Activated naive CD4-positive, alpha-beta T cell treated with anti-CD3 and anti-CD28 coated beads, Interleukin-2, amount 50 U/mL, for 72 hours (primary cell): ENCODE measurements at regions not wholly inside any gene's neighbourhood (a gene's known extent, or its start where the extent isn't known, plus 50 kb on each side); places are given as distances from the start of the nearest gene placed in this dataset.

ENCODE experiments used
- ATAC-seq, 2 donors: fragments of 150-1000 bp; cut with Tn5 transposase; 2 replicates each; pipeline ENCODE4 v1.10.0; 2021; ENCODE audit warnings: mild to moderate bottlenecking in 2 of 2, moderate library complexity in 2 of 2
- DNase-seq, 2 donors: peaks; one replicate each; pipeline ENCODE4 v3.0.0; 2021 to 2022; ENCODE audit warnings: low spot score in 2 of 2
- H3K27ac Mint-ChIP-seq, 2 donors: one replicate each; pipeline ENCODE4 v1.8.0; 2022; ENCODE audit warnings: mild to moderate bottlenecking in 2 of 2, mixed read lengths in 2 of 2
- H3K36me3 Mint-ChIP-seq, 2 donors: one replicate each; pipeline ENCODE4 v1.8.0; 2022; ENCODE audit warnings: mixed read lengths in 2 of 2
- H3K9me3 Mint-ChIP-seq, 2 donors: one replicate each; pipeline ENCODE4 v1.8.0; 2022; ENCODE audit warnings: mixed read lengths in 2 of 2

DNA sequence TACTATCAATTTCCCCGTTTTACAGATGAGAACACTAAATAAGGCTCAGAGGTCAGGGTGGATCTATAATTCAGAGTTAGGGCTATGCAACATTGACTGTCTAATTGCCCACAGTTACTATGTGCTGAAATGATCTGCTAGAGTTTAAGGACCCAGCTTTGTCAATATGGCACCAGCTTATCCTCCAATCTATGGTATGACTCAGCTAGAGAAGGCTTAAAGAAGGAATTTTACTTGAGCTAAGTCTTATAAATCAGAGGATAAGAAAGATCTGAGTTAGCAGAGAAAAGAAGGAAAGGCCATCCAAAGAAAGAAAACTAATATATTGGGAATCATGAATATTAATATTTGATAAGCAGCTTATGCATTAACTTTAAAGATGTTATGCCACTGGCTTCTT is 78.1 kb downstream of the ASB9 start:
- Mint-ChIP-seq H3K27ac (no peak overlapping the region), H3K36me3 (no peaks in the 10 kb centered on the region), H3K9me3 (no peaks in the 10 kb centered on the region)
- ATAC-seq, result no peak
- DNase-seq, result no peak

DNA sequence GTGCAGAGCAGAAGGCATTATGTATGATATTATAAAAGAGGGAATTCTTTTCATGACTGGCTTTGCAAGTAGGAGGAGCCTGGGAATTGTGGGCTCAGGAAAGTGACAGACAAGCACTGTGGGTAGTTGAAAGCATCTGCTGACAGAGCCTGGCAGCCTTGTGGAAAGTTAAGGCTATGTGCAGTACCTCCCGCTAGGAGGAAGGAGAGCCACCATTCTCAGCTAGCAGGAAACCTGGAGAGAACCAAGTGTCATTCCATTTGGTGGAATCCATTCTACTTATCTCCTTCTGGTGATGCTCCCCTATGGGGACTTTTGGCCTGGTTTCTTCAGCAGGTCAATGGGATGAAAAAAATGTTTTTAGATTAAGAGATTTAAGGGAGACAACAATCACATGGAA is 81.8 kb downstream of the ASB9 start:
- Mint-ChIP-seq H3K36me3 (no peaks in the 10 kb centered on the region), H3K27ac (no peak overlapping the region), H3K9me3 (no peaks in the 10 kb centered on the region)
- no peak for ATAC-seq
- DNase-seq, result no peak

DNA sequence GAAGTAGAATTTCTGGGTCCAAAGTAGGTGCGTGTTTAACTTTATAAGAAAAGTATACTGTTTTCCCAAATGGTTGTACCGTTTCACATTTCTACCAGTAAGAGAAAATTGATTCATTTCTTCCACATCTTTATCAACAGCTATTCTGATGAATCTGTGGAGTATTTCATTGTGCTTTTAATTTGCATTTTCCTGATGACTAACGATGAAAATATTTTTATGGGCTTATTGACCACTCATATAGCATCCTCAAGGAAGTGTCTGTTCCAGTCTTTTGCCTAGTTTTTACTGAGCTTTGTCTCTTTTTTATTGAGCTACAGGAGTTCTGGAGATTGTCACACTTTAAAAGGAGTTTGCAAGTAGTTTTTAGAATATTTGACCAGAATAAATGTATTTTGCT is 92.6 kb downstream of the ASB9 start:
- Mint-ChIP-seq H3K36me3 (no peaks in the 10 kb centered on the region), H3K27ac (no peak overlapping the region), H3K9me3 (no peaks in the 10 kb centered on the region)
- DNase-seq (no peak), ATAC-seq (no peak)

DNA sequence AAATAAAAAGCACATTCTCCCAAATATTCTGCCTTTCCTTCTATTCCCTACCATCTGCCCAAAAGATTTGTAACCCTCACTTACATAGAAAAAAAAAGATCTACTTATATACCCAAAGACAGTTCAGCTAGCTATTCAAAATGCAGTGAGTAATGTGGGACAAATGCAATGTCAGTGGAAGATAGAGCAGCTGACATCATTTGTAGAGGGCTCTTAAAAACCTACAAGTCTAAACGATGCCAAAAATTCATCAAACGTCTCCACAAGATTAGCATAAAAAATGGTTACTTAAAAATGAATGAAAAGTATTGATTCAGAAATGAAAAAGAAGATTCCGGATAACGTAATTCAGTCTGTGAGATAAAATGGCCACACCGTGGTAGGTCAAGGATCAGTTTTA is 96.5 kb downstream of the ASB9 start:
- Mint-ChIP-seq H3K9me3 (no peaks in the 10 kb centered on the region), H3K27ac (no peak overlapping the region), H3K36me3 (no peaks in the 10 kb centered on the region)
- DNase-seq (no peak), ATAC-seq (no peak)

DNA sequence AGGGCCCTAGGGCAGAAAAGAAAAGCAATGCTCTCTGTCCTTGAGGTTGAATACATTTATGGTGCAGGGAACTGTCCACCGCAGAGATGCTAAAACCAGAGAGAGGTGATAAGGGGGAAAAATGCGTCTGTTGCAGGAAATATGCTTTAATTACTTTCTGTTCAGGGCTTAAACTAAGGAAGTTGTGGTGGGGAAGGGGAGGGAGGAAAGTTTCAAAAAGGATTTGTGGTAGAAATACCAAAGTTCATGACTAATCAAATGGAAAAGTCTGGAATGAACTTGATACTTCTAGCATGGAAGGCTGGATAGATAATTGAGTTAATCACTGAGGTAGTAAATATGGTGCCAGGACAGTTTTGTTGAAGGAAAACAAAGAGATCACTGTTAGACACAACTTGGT is 99.0 kb downstream of the ASB9 start:
- DNase-seq, result no peak
- H3K9me3 Mint-ChIP-seq, result peaks cover 0 to 3% of the 10 kb centered on the region in 2 donors
- H3K36me3 Mint-ChIP-seq, result peaks cover 0 to 5% of the 10 kb centered on the region in 2 donors
- no peak for ATAC-seq
- no peak overlapping the region for H3K27ac Mint-ChIP-seq

DNA sequence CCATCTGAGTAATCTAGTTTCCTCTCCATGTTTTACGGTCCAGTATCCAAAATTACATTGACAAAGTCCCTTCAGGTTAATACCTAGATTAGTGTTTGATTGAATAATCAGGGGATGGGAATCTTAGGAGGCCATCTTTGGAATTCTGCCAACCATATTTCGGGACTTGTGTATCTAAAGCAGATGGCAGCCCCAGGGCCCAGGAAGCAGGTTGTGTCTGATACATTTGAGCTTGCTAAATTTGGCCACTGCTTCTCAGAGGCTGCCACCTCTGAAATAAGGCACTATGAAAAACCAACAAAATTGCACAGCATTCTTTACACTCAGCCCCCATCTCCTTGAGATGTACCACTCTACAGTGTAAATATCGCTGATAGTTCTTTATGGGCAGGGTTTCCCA is 102.1 kb downstream of the ASB9 start:
- ATAC-seq (no peak), DNase-seq (no peak)
- Mint-ChIP-seq H3K9me3 (peaks cover 0 to 5% of the 10 kb centered on the region in 2 donors), H3K36me3 (peaks cover 0 to 5% of the 10 kb centered on the region in 2 donors), H3K27ac (no peak overlapping the region)

DNA sequence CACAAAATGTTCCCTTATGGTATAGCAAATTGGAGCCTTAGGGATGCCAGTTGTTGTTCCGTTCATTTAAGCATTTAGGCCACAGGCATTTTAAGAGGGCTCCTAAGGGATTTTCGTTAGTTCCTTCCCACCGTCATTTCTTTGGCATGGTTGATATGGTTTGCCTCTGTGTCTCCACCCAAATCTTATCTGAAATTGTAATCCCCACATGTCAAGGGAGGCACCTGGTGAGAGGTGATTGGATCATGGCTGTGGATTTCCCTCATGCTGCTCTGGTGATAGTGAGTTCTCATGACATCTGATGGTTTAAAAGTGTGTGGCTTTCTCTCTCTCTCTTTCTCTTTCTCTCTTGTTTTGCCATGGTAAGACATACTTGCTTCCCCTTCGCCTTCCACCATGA is 104.1 kb downstream of the ASB9 start:
- H3K36me3 Mint-ChIP-seq, result peaks cover 0 to 5% of the 10 kb centered on the region in 2 donors

DNA sequence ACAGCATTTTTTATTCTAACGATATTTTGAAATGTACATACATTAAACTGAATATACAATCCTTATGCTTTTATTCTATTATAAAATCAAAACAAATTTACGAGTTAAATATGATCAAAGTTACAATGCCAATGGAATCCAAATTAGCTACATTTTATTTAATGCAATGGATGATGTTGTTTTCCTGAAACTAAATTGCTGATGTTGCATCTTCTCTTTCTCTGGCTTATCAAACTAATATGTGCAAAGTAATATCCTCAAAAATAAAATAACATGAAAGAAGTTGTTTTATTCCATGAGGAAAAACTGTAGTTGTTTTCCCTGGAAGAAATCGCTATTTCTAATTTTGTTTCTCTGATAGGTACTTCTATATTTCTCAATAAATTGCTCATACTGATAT is 106.8 kb downstream of the ASB9 start:
- H3K9me3 Mint-ChIP-seq, result peaks cover 0 to 5% of the 10 kb centered on the region in 2 donors
- H3K36me3 Mint-ChIP-seq, result peaks cover 0 to 5% of the 10 kb centered on the region in 2 donors
- ATAC-seq (no peak), DNase-seq (no peak)
- H3K27ac Mint-ChIP-seq, result no peak overlapping the region

More for the DNA sequence above, 104.1 kb downstream of the ASB9 start:
- no peak for DNase-seq
- ATAC-seq, result no peak
- H3K27ac Mint-ChIP-seq, result no peak overlapping the region
- H3K9me3 Mint-ChIP-seq, result peaks cover 0 to 5% of the 10 kb centered on the region in 2 donors

DNA sequence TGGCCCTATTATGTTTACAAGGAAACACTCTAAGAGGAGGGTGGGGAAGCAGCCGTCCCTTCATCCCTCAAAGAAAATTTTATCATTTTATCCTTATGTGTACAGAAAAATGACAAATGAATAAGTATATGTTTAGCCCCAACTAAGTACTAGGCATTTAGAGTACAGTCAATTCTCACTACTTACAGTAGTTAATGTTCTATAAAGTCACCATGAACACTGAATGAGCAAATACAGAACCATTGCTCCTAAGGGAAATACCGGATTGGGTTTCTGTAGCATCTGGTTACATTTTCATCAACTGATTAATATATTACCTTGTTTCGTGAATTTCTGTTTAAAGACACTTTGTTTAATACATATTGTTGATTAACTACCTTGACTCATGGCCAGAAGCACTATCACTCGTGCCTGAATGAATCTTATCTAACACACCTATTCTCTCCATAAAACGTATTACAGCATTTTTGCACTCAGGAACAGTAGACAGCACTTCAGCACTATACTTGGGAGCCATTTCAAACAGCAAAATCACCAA is 109.3 kb downstream of the ASB9 start:
- Mint-ChIP-seq H3K9me3 (no peaks in the 10 kb centered on the region), H3K36me3 (no peaks in the 10 kb centered on the region), H3K27ac (no peak overlapping the region)
- DNase-seq, result no peak
- no peak for ATAC-seq

DNA sequence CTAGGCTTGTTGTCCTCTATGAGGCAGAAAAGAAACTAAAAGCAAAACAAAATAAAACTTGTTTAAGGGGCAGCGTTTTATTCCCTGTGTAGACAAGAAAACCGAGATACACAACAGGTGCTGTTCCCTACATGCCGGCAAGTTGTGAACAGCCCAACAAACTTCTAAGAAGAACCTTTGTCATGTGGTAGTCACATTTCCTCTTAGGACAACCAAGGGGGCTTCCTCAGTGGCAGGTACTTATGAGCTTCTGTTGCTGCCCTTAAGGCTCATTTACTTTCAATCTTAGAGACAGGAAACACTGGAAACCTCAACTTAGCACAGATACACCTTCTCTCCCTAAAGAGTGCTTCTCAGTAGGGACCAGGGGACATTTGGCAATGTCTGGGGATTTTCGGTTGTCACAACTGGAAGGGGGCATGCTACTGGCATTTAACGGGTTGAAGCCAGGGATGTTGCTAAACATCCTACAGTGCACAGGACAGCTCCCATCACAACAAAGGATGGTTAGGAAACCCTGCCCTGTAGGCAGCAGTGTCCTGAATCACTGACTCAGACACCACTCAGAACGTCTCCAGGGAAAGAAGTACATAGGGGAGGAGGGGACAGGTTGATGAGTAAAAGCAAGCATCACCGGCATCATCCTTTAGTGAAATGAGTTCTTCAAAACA is 111.0 kb downstream of the ASB9 start:
- H3K36me3 Mint-ChIP-seq, result peaks cover 0 to 4% of the 10 kb centered on the region in 2 donors
- DNase-seq (peak; percentile 20 to 52), ATAC-seq (peak; percentile 98)
- H3K27ac Mint-ChIP-seq, result peak overlapping the region; percentile 89 to 93
- peaks cover 5 to 6% of the 10 kb centered on the region in 2 donors for H3K9me3 Mint-ChIP-seq

DNA sequence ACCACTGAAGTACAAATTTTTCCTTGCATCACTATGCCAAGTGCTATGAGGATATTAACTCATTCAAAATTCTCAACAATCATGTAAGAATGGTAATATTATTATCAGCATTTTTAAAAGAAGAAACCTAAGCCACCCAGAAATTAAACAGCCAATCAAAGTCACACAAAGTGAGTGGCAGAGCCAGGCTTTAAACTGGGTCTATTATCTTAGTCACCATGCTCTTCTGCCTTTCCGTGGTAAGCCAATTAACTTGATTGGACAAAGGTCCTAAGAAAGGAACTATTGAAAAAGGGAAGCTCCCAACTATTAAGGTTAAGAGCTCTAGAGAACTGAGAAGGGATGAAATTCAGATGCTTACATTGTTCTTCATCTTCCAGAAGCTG is 111.5 kb downstream of the ASB9 start:
- Mint-ChIP-seq H3K9me3 (peaks cover 6% of the 10 kb centered on the region in 2 donors), H3K27ac (peak overlapping the region; percentile 89 to 93), H3K36me3 (peaks cover 0 to 4% of the 10 kb centered on the region in 2 donors)
- ATAC-seq, result no peak
- DNase-seq, result no peak

DNA sequence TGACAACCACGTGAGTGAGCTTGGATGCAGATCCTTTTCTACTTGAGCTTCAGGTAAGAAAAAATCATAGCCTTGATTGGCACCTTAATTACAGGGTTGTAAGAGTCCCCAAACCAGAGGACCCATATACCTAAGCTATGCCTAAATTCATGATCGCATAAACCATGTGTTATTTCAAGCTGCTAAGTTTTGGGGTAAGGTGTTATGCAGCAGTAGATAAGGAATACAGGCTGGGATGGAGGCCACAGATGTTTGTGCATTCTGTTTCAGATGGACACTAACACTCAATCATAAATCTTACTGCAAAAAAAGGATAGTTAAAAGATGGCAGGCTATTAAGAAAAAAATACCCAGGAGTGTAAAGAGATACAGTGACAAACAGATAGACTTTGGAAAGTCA is 112.3 kb downstream of the ASB9 start:
- Mint-ChIP-seq H3K27ac (no peak overlapping the region), H3K9me3 (peaks cover 6 to 8% of the 10 kb centered on the region in 2 donors), H3K36me3 (peaks cover 0 to 4% of the 10 kb centered on the region in 2 donors)
- ATAC-seq, result no peak
- no peak for DNase-seq

DNA sequence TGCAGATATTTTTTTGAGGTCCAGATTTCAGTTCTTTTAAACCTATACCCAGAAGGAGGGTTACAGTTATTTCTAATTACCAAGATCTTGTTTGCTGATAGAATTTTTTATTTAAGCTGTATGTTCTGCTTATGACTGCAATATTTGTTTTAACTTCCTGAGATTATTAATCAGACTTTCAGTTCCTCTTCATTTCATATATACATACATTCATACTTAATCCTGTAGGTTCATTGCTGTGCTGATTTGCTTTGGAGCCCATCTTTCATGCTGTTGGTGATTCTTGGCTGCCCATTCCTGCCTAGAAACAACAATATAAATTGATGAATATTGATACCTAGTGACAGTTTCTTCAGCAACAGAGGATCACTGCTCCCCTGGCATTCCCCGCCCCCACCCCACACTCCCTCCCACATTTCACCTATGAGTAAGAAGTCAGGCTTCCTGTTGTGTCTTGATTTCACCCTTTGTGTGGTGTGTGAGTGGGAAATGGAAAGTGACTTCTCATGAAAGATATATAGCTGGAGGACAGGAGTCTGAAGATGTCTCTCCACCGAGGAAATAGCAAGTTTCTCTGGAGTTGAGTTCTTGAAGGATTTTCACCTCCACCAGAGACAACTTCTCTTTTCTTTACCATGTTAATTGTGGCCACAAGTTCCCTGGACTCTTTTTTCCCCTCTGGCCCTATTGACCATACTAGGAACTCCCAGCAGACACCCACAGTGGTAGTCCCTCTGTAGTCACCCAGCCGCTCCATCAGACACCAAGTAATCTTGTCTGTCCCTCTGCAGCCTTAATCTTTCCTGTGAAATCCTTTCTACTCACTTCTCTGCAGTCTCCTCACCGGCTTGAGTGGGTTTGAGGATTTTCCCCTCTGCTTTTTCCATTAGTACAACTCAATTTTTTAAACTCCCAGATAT is 118.4 kb downstream of the ASB9 start:
- Mint-ChIP-seq H3K36me3 (peaks cover 0 to 4% of the 10 kb centered on the region in 2 donors), H3K9me3 (peaks cover 8 to 10% of the 10 kb centered on the region in 2 donors), H3K27ac (peak overlapping the region; percentile 74 to 80)
- DNase-seq (no peak), ATAC-seq (peak; percentile 97 to 98)

DNA sequence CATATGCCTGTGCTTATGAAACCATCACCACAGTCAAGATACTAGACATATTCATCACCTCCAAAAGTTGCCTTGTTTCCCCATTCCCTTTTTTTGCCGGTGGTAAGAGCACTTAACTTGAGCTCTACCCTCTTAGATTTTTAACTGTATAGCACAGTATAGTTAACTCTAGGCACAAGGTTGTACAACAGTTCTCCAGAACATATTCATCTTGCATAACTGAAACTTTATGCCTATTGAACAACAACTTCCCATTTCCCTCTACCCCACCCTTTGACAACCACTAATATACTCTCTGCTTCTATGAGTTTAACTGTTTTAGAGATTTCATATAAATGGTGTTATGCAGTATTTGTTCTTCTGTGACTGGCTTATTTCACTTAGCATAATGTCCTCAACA is 119.3 kb downstream of the ASB9 start:
- no peak overlapping the region for H3K27ac Mint-ChIP-seq
- peaks cover 8 to 10% of the 10 kb centered on the region in 2 donors for H3K9me3 Mint-ChIP-seq
- peaks cover 0 to 4% of the 10 kb centered on the region in 2 donors for H3K36me3 Mint-ChIP-seq
- ATAC-seq (no peak), DNase-seq (no peak)

DNA sequence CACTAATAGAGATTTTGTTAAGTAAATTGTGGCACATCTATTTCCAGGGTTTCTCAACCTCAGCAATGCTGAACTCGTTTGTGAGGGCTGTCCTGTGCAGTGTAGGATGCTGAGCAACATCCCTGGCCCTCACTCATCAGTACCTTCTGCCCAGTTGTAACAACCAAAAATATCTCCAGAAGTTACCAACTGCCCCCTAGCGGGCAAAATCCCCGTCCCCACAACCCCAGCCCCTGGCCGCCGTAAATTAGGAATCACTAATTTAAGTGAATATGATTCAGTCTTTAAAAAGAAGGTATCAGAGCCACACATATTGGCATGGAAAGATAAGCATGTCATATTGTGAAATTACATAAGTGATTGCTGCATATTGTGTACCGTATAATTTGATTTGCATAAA is 123.4 kb downstream of the ASB9 start:
- Mint-ChIP-seq H3K36me3 (no peaks in the 10 kb centered on the region), H3K9me3 (peaks cover 0 to 4% of the 10 kb centered on the region in 2 donors), H3K27ac (no peak overlapping the region)
- DNase-seq (peak in 1 of 2 donors; percentile 19), ATAC-seq (no peak)

DNA sequence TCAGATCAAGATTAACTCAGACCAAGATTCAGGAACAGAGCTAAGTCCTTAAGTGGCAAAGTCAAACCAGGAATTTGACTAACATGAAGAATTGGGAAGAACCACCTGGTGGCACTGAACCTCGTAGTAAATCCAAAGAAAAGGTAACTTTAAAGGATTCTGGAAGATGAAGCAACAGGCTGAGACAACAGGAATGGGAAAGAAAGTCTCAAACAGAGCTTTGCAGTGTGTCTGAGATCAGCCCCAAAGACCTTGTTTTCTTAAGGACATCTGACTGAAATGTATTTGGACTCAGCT is 126.1 kb downstream of the ASB9 start:
- Mint-ChIP-seq H3K36me3 (no peaks in the 10 kb centered on the region), H3K9me3 (peaks cover 0 to 4% of the 10 kb centered on the region in 2 donors), H3K27ac (no peak overlapping the region)
- DNase-seq, result no peak
- ATAC-seq, result no peak

DNA sequence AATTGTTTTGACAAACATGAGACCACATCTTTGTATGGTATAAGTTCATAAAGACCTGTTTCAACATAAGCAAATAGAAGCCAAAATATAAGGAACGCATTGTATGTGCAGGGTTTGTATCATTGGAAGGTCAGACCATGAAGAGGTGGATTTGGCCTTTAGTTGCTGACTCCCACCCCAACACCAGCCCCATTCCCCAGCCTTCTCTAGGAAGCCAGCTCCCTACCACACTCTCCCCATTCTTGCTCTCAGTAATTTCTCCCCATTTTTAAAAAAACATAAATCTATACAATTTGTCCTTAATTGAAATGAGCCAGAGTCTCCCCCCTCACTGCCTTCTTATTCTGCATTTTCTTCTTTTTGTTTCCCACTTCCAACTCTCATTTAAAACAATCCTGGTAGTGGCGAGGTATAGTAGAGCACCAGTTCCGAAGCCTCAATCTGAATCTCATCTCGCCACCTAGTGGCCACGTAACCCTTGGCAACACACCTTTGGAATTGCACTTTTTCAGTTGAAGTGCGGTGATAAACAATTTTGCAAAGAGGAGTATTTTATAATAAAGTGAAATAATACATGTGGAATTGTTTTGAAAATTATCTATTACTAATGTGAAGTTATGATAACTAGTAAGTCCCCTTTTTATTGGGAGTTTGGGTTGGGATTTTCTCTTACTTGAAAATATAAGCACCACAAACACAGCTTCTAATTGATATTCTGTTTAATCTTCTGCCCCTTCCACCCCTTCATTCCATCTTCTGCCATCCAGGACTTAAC is 126.6 kb downstream of the ASB9 start:
- H3K9me3 Mint-ChIP-seq, result no peaks in the 10 kb centered on the region
- peak; percentile 63 to 76 for ATAC-seq
- DNase-seq, result peak in 1 of 2 donors; percentile 49
- H3K27ac Mint-ChIP-seq, result peak overlapping the region in 1 of 2 donors; percentile 38
- no peaks in the 10 kb centered on the region for H3K36me3 Mint-ChIP-seq
